HL-60 (cell line): ENCODE measurements at regions not wholly inside any gene's neighbourhood (a gene's known extent, or its start where the extent isn't known, plus 50 kb on each side); places are given as distances from the start of the nearest gene placed in this dataset.
"Not testable (repeated sequence)": the region's sequence is repeated elsewhere in the genome, so short reads cannot be mapped to it uniquely, and the experiment has no call there.

ENCODE experiments used
- CTCF ChIP-seq: IDR thresholded peaks from one replicate; pipeline ENCODE4 v1.5.1; 2011; ENCODE audit warnings: low read length, control low read depth, inconsistent platforms; ENCODE audit not compliant: insufficient read depth
- POLR2AphosphoS5 ChIP-seq: IDR thresholded peaks from 2 replicates; pipeline ENCODE4 v1.6.1; 2012; ENCODE audit warnings: low read depth
- SPI1 ChIP-seq: IDR thresholded peaks from 2 replicates; pipeline ENCODE4 v1.6.1; 2012; ENCODE audit warnings: low read depth, mild to moderate bottlenecking, borderline replicate concordance
- TF ChIP-seq, protein P1 (sequence below): IDR thresholded peaks from 2 replicates; pipeline ENCODE4 v1.6.1; 2012; ENCODE audit warnings: low read depth; ENCODE audit not compliant: insufficient replicate concordance

DNA sequence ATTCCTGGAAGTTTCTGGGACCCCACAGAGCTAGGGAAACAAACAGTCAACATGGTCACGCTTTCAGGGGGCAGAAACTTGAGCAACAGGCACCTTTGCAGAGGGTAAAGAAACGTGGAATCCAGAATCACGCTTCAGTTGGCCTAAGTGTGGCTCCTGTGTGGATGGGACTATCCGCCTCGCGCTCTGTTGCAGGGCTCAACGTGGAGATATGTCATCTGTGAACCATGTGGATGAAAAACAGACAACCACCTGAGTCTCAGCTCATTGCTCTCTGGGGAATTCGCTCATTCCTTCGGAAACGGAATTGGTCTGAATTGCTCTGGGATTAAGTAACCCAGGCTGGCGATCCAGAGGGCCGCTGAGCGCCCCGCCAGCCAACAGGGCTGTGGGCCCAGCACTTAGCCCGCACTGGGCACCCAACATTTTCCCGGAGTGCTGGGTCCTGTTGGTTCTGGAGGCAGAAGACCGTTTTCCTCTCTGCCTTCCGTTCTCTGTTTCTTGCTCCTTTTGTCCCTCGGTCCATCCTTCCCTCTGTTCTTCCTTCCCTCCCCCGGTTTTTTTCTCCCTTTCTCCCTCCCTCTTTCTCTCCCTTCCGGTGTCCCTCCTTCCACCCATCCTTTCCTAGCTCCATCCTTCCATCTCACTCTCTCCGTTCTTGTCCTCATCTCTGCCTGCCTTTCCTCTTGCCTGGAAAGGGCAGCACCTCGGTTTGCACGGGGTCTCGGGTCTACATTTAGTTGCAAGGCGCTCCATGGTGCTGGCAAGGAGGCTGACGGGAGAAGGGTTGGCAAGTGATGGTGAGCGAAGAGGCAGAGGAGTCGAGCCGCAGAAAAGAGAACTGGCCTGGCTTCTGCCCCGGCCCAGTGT is 1379.8 kb upstream of the DEFB115 start:
- TF ChIP-seq CTCF, SPI1, POLR2AphosphoS5: not testable (repeated sequence)
- TF ChIP-seq, protein P1, sequence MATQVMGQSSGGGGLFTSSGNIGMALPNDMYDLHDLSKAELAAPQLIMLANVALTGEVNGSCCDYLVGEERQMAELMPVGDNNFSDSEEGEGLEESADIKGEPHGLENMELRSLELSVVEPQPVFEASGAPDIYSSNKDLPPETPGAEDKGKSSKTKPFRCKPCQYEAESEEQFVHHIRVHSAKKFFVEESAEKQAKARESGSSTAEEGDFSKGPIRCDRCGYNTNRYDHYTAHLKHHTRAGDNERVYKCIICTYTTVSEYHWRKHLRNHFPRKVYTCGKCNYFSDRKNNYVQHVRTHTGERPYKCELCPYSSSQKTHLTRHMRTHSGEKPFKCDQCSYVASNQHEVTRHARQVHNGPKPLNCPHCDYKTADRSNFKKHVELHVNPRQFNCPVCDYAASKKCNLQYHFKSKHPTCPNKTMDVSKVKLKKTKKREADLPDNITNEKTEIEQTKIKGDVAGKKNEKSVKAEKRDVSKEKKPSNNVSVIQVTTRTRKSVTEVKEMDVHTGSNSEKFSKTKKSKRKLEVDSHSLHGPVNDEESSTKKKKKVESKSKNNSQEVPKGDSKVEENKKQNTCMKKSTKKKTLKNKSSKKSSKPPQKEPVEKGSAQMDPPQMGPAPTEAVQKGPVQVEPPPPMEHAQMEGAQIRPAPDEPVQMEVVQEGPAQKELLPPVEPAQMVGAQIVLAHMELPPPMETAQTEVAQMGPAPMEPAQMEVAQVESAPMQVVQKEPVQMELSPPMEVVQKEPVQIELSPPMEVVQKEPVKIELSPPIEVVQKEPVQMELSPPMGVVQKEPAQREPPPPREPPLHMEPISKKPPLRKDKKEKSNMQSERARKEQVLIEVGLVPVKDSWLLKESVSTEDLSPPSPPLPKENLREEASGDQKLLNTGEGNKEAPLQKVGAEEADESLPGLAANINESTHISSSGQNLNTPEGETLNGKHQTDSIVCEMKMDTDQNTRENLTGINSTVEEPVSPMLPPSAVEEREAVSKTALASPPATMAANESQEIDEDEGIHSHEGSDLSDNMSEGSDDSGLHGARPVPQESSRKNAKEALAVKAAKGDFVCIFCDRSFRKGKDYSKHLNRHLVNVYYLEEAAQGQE = not testable (repeated sequence)
